ENCODE measurements at regions not wholly inside any gene's neighbourhood (a gene's known extent, or its start where the extent isn't known, plus 50 kb on each side); places are given as distances from the start of the nearest gene placed in this dataset.

- Histone ChIP-seq H3K4me1 (peaks cover 17% of the 10 kb centered on the region), H3K36me3 (no peaks in the 10 kb centered on the region), H3K9me3 (no peaks in the 10 kb centered on the region), H3K27me3 (no peaks in the 10 kb centered on the region), H3K4me3 (ENCODE audit: low read depth, low read length) (no peak overlapping the region)
- no peak for DNase-seq
- TF ChIP-seq CTCF (IDR thresholded peaks at IDR 0.05; ENCODE audit: low read depth, low read length) = no peak
Measured at GRCh38 chr6:144898741-144899140, 613.6 kb downstream of the UTRN start.

GRCh38 chr6:144899161-144899560 lies 614.0 kb downstream of the UTRN start:
- no peaks in the 10 kb centered on the region for H3K27me3 ChIP-seq
- DNase-seq = no peak
- no peaks in the 10 kb centered on the region for H3K9me3 ChIP-seq
- H3K36me3 ChIP-seq = no peaks in the 10 kb centered on the region
- TF ChIP-seq CTCF (IDR thresholded peaks at IDR 0.05; ENCODE audit: low read depth, low read length) = no peak
- H3K4me1 ChIP-seq = peaks cover 17% of the 10 kb centered on the region
- H3K4me3 ChIP-seq (ENCODE audit: low read depth, low read length) = no peak overlapping the region

- peaks cover 8% of the 10 kb centered on the region for H3K4me1 ChIP-seq
Measured at GRCh38 chr6:144901412-144901811, 616.3 kb downstream of the UTRN start.

GRCh38 chr6:144908004-144908403 lies 622.9 kb downstream of the UTRN start:
- no peaks in the 10 kb centered on the region for H3K9me3 ChIP-seq
- no peak for TF ChIP-seq CTCF (IDR thresholded peaks at IDR 0.05; ENCODE audit: low read depth, low read length)
- DNase-seq = no peak

More at GRCh38 chr6:144901412-144901811, 616.3 kb downstream of the UTRN start:
- Histone ChIP-seq H3K9me3 (no peaks in the 10 kb centered on the region), H3K27me3 (no peaks in the 10 kb centered on the region), H3K36me3 (no peaks in the 10 kb centered on the region), H3K4me3 (ENCODE audit: low read depth, low read length) (no peak overlapping the region)
- TF ChIP-seq CTCF (IDR thresholded peaks at IDR 0.05; ENCODE audit: low read depth, low read length) = no peak
- no peak for DNase-seq

GRCh38 chr6:144909753-144910285 lies 624.7 kb downstream of the UTRN start:
- no peak overlapping the region for H3K4me3 ChIP-seq (ENCODE audit: low read depth, low read length)
- H3K36me3 ChIP-seq = no peaks in the 10 kb centered on the region
- DNase-seq = no peak
- H3K4me1 ChIP-seq = no peaks in the 10 kb centered on the region
- H3K9me3 ChIP-seq = no peaks in the 10 kb centered on the region
- no peaks in the 10 kb centered on the region for H3K27me3 ChIP-seq
- no peak for TF ChIP-seq CTCF (IDR thresholded peaks at IDR 0.05; ENCODE audit: low read depth, low read length)

More at GRCh38 chr6:144908004-144908403, 622.9 kb downstream of the UTRN start:
- H3K4me1 ChIP-seq = no peaks in the 10 kb centered on the region
- no peaks in the 10 kb centered on the region for H3K27me3 ChIP-seq
- H3K4me3 ChIP-seq (ENCODE audit: low read depth, low read length) = no peak overlapping the region
- H3K36me3 ChIP-seq = no peaks in the 10 kb centered on the region

DNA sequence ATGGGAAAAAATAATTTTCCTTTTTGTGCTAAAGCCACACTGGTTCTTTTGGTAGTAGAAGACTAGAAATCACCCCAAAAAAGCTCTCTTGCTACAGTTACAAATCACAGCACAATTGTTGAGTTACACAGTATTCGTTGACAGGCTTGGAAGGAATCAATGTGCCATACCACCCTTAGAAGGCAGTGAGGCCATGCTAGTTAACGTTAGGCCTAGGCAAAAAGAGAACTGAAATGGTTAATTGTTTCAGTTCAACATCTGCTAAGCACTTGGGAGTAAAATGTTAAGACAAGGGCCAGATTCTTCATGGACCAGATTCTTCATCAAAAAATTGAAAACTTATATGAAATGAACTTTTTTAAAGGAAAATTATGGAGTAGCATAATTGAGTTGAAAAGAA lies 626.2 kb downstream of the UTRN start:
- Histone ChIP-seq H3K36me3 (no peaks in the 10 kb centered on the region), H3K9me3 (no peaks in the 10 kb centered on the region), H3K27me3 (no peaks in the 10 kb centered on the region), H3K4me3 (ENCODE audit: low read depth, low read length) (no peak overlapping the region), H3K4me1 (no peaks in the 10 kb centered on the region)
- DNase-seq = no peak
- TF ChIP-seq CTCF (IDR thresholded peaks at IDR 0.05; ENCODE audit: low read depth, low read length) = no peak
